ENCODE measurements at regions not wholly inside any gene's neighbourhood (a gene's known extent, or its start where the extent isn't known, plus 50 kb on each side); places are given as distances from the start of the nearest gene placed in this dataset.

- POLR2A ChIA-PET = no interaction called here
Observed at GRCh38 chr5:173534031-173534430, 82.4 kb downstream of the BOD1 start.

DNA sequence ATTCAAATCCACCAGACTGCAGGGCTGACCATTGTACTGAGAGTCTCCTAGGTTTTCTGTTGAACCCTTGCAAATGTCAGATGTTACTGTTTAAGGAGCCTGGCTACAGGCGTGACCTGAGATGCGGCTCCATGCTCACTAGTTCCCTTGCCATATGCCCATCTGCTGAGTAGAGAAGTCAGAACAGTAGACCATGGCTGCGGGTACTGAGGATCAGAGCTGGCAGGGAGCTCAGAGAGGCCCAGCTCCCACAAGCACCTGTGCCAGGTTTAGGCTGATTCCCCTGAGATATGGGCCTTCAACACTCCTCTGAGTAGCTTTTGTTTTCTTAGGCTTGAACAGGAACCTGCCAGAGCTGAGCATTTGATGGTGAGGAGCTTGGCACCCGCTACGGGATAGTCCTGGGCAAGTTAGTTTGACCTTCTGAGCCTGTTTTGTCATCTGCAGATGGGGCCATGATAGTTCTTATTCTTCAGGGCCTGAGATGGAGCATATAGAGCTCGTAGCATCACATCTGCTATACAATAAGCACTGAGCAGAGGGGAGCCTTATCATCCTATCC lies 83.7 kb downstream of the BOD1 start:
- Mint-ChIP-seq H3K4me3 (ENCODE audit: unreplicated experiment) (no peak overlapping the region), H3K4me1 (ENCODE audit: insufficient read depth, unreplicated experiment) (peaks cover 11% of the 10 kb centered on the region), H3K36me3 (ENCODE audit: insufficient read depth, unreplicated experiment) (no peaks in the 10 kb centered on the region), H3K9me3 (ENCODE audit: unreplicated experiment) (no peaks in the 10 kb centered on the region), H3K27ac (ENCODE audit: low read depth, unreplicated experiment) (no peak overlapping the region), H3K27me3 (ENCODE audit: insufficient read depth, unreplicated experiment) (no peaks in the 10 kb centered on the region)
- CTCF ChIA-PET = interaction anchor here (0.7 kb wide), 1 partner anchor 103 kb away, joined by 3 read pairs; no protein-coding TSS in a partner anchor
- POLR2A ChIA-PET = no interaction called here
- DNase-seq (ENCODE audit: unreplicated experiment) = no peak
- TF ChIP-seq, protein P1, sequence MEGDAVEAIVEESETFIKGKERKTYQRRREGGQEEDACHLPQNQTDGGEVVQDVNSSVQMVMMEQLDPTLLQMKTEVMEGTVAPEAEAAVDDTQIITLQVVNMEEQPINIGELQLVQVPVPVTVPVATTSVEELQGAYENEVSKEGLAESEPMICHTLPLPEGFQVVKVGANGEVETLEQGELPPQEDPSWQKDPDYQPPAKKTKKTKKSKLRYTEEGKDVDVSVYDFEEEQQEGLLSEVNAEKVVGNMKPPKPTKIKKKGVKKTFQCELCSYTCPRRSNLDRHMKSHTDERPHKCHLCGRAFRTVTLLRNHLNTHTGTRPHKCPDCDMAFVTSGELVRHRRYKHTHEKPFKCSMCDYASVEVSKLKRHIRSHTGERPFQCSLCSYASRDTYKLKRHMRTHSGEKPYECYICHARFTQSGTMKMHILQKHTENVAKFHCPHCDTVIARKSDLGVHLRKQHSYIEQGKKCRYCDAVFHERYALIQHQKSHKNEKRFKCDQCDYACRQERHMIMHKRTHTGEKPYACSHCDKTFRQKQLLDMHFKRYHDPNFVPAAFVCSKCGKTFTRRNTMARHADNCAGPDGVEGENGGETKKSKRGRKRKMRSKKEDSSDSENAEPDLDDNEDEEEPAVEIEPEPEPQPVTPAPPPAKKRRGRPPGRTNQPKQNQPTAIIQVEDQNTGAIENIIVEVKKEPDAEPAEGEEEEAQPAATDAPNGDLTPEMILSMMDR (IDR thresholded peaks at IDR 0.05; ENCODE audit: unreplicated experiment) = no peak
- no TSS peak for BruUV-seq (replicated peaks)
- intact Hi-C loops (cut with micrococcal nuclease) = no loop called here

More at GRCh38 chr5:173534031-173534430, 82.4 kb downstream of the BOD1 start:
- TF ChIP-seq, protein P1 (IDR thresholded peaks at IDR 0.05; ENCODE audit: unreplicated experiment) = no peak
- Mint-ChIP-seq H3K27ac (ENCODE audit: low read depth, unreplicated experiment) (no peak overlapping the region), H3K4me3 (ENCODE audit: unreplicated experiment) (no peak overlapping the region), H3K9me3 (ENCODE audit: unreplicated experiment) (no peaks in the 10 kb centered on the region), H3K27me3 (ENCODE audit: insufficient read depth, unreplicated experiment) (no peaks in the 10 kb centered on the region), H3K36me3 (ENCODE audit: insufficient read depth, unreplicated experiment) (no peaks in the 10 kb centered on the region), H3K4me1 (ENCODE audit: insufficient read depth, unreplicated experiment) (peaks cover 11% of the 10 kb centered on the region)
- CTCF ChIA-PET = interaction anchor here (0.7 kb wide), 1 partner anchor 451 kb away, joined by 3 read pairs; no protein-coding TSS in a partner anchor
- BruUV-seq (replicated peaks) = no TSS peak
- DNase-seq (ENCODE audit: unreplicated experiment) = no peak
- intact Hi-C loops (cut with micrococcal nuclease) = no loop called here

- no peak overlapping the region for H3K4me3 Mint-ChIP-seq (ENCODE audit: unreplicated experiment)
- no peaks in the 10 kb centered on the region for H3K36me3 Mint-ChIP-seq (ENCODE audit: insufficient read depth, unreplicated experiment)
- H3K27ac Mint-ChIP-seq (ENCODE audit: low read depth, unreplicated experiment) = no peak overlapping the region
- ChIA-PET POLR2A (no interaction called here), CTCF (interaction anchor here (0.7 to 1.1 kb wide), 2 partner anchors 102 to 237 kb away, joined by 3 read pairs; no protein-coding TSS in a partner anchor)
- no peaks in the 10 kb centered on the region for H3K27me3 Mint-ChIP-seq (ENCODE audit: insufficient read depth, unreplicated experiment)
- TF ChIP-seq, protein P1 (IDR thresholded peaks at IDR 0.05; ENCODE audit: unreplicated experiment) = no peak
- DNase-seq (ENCODE audit: unreplicated experiment) = no peak
- peaks cover 11% of the 10 kb centered on the region for H3K4me1 Mint-ChIP-seq (ENCODE audit: insufficient read depth, unreplicated experiment)
- intact Hi-C loops (cut with micrococcal nuclease) = no loop called here
- BruUV-seq (replicated peaks) = no TSS peak
- H3K9me3 Mint-ChIP-seq (ENCODE audit: unreplicated experiment) = no peaks in the 10 kb centered on the region
Observed at GRCh38 chr5:173531863-173532262, 84.6 kb downstream of the BOD1 start.

- BruUV-seq (replicated peaks) = no TSS peak
- H3K27ac Mint-ChIP-seq (ENCODE audit: low read depth, unreplicated experiment) = no peak overlapping the region
- TF ChIP-seq, protein P1 (IDR thresholded peaks at IDR 0.05; ENCODE audit: unreplicated experiment) = no peak
- CTCF ChIA-PET = interaction anchor here (0.7 to 1.5 kb wide), 3 partner anchors 9 to 236 kb away, joined by 3 to 4 read pairs (median 3); no protein-coding TSS in a partner anchor
- H3K9me3 Mint-ChIP-seq (ENCODE audit: unreplicated experiment) = no peaks in the 10 kb centered on the region
- peak; percentile 15 for DNase-seq (ENCODE audit: unreplicated experiment)
- H3K36me3 Mint-ChIP-seq (ENCODE audit: insufficient read depth, unreplicated experiment) = no peaks in the 10 kb centered on the region
- H3K4me1 Mint-ChIP-seq (ENCODE audit: insufficient read depth, unreplicated experiment) = peaks cover 5% of the 10 kb centered on the region
- intact Hi-C loops (cut with micrococcal nuclease) = no loop called here
- POLR2A ChIA-PET = no interaction called here
- no peaks in the 10 kb centered on the region for H3K27me3 Mint-ChIP-seq (ENCODE audit: insufficient read depth, unreplicated experiment)
- H3K4me3 Mint-ChIP-seq (ENCODE audit: unreplicated experiment) = no peak overlapping the region
Observed at GRCh38 chr5:173530547-173530946, 85.9 kb downstream of the BOD1 start.

All from MCF 10A (cell line).